SH-SY5Y (cell line): ENCODE measurements at regions not wholly inside any gene's neighbourhood (a gene's known extent, or its start where the extent isn't known, plus 50 kb on each side); places are given as distances from the start of the nearest gene placed in this dataset.

Source experiments
- GATA2 ChIP-seq: IDR thresholded peaks from 2 replicates; pipeline ENCODE4 v1.6.1; 2011; ENCODE audit warnings: mild to moderate bottlenecking, low read depth, low read length
- GATA3 ChIP-seq: IDR thresholded peaks from 2 replicates; pipeline ENCODE4 v1.6.1; 2011; ENCODE audit warnings: low read depth, mild to moderate bottlenecking, low read length, moderate library complexity

- TF ChIP-seq GATA3 (no peak), GATA2 (no peak)
Observed at GRCh38 chr2:219789476-219789875, 162.0 kb downstream of the SLC4A3 start.
